PC-3 (cell line): ENCODE measurements at regions not wholly inside any gene's neighbourhood (a gene's known extent, or its start where the extent isn't known, plus 50 kb on each side); places are given as distances from the start of the nearest gene placed in this dataset.

ENCODE experiments used
- EZH2 ChIP-seq: fragments of 300-600 bp; sonication (generic); IDR thresholded peaks from one replicate; pipeline ENCODE4 v1.6.1; 2017; ENCODE audit warnings: antibody characterized with exemption, mild to moderate bottlenecking, low read length; ENCODE audit not compliant: unreplicated experiment
- TF ChIP-seq, protein P1 (sequence below): fragments of 300-600 bp; sonication (generic); conservative IDR thresholded peaks from 2 replicates; pipeline ENCODE4 v1.5.1; 2017; ENCODE audit warnings: antibody characterized with exemption, low read depth, mild to moderate bottlenecking, low read length

DNA sequence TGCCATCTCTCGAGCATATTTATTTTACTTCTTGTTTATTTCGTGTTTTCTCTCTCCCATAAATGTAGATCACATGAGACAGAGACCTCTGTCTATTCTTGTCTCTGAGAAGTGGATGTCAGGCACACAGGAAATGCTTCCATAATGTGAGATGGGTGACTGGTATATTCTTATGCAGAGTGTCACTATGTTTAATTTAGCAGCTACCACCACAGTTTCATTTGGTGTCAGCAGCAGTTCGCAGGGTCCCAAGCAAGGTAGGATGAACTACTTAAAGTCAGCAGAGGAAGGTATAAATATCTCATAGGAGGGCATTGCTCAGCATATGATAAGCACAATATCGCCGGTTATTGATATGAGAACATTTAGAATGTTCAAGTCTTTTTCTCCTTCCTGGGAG, 180.9 kb upstream of the CNTN1 start:
- TF ChIP-seq, protein P1, sequence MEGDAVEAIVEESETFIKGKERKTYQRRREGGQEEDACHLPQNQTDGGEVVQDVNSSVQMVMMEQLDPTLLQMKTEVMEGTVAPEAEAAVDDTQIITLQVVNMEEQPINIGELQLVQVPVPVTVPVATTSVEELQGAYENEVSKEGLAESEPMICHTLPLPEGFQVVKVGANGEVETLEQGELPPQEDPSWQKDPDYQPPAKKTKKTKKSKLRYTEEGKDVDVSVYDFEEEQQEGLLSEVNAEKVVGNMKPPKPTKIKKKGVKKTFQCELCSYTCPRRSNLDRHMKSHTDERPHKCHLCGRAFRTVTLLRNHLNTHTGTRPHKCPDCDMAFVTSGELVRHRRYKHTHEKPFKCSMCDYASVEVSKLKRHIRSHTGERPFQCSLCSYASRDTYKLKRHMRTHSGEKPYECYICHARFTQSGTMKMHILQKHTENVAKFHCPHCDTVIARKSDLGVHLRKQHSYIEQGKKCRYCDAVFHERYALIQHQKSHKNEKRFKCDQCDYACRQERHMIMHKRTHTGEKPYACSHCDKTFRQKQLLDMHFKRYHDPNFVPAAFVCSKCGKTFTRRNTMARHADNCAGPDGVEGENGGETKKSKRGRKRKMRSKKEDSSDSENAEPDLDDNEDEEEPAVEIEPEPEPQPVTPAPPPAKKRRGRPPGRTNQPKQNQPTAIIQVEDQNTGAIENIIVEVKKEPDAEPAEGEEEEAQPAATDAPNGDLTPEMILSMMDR = no peak
- TF ChIP-seq EZH2 = no peak
